HFF-Myc (cell line): ENCODE measurements at regions not wholly inside any gene's neighbourhood (a gene's known extent, or its start where the extent isn't known, plus 50 kb on each side); places are given as distances from the start of the nearest gene placed in this dataset.

ENCODE experiments used
- DNase-seq: peaks from one replicate; pipeline ENCODE4 v3.0.0-alpha.2; 2011; ENCODE audit warnings: low read depth; ENCODE audit errors: extremely low read depth
- H3K4me3 ChIP-seq: replicated peaks from 2 replicates; pipeline ENCODE4 v1.5.1; 2011; ENCODE audit warnings: low read depth, mild to moderate bottlenecking, control low read depth, low read length
- CTCF ChIP-seq: IDR thresholded peaks from 2 replicates; pipeline ENCODE4 v1.5.1; 2012; ENCODE audit warnings: mild to moderate bottlenecking, low read depth, low read length, control low read depth; ENCODE audit errors: missing control alignments

GRCh38 chr13:72039126-72039525 is 172.1 kb upstream of the DACH1 start:
- no peak for DNase-seq
- no peak for TF ChIP-seq CTCF
- no peak overlapping the region for H3K4me3 ChIP-seq

GRCh38 chr13:72029981-72030380 is 163.0 kb upstream of the DACH1 start:
- no peak overlapping the region for H3K4me3 ChIP-seq

GRCh38 chr13:72025836-72026235 is 158.8 kb upstream of the DACH1 start:
- DNase-seq, result no peak
- no peak for TF ChIP-seq CTCF
- no peak overlapping the region for H3K4me3 ChIP-seq

More at GRCh38 chr13:72029981-72030380, 163.0 kb upstream of the DACH1 start:
- no peak for TF ChIP-seq CTCF
- no peak for DNase-seq

GRCh38 chr13:72023895-72024294 is 156.9 kb upstream of the DACH1 start:
- no peak for TF ChIP-seq CTCF
- no peak overlapping the region for H3K4me3 ChIP-seq

GRCh38 chr13:72005455-72005854 is 138.5 kb upstream of the DACH1 start:
- no peak for TF ChIP-seq CTCF
- no peak overlapping the region for H3K4me3 ChIP-seq
- DNase-seq, result no peak

More at GRCh38 chr13:72023895-72024294, 156.9 kb upstream of the DACH1 start:
- DNase-seq, result no peak

- no peak for DNase-seq
- H3K4me3 ChIP-seq, result no peak overlapping the region
- TF ChIP-seq CTCF, result no peak
Observed at GRCh38 chr13:72004784-72005374, 137.9 kb upstream of the DACH1 start.

GRCh38 chr13:72004246-72004645 is 137.2 kb upstream of the DACH1 start:
- no peak overlapping the region for H3K4me3 ChIP-seq
- no peak for DNase-seq
- TF ChIP-seq CTCF, result no peak
